OCI-LY7 (cell line): ENCODE measurements at regions not wholly inside any gene's neighbourhood (a gene's known extent, or its start where the extent isn't known, plus 50 kb on each side); places are given as distances from the start of the nearest gene placed in this dataset.

Source experiments
- CTCF ChIP-seq: fragments of 200-600 bp; sonication (generic); conservative IDR thresholded peaks from 2 replicates; pipeline ENCODE4 v1.5.1; 2014; ENCODE audit warnings: mild to moderate bottlenecking, antibody characterized with exemption, low read length, moderate library complexity, mixed read lengths
- EZH2phosphoT487 ChIP-seq: fragments of 200-600 bp; sonication (generic); IDR thresholded peaks from 2 replicates; pipeline ENCODE4 v1.6.1; 2018; ENCODE audit warnings: low read depth, borderline replicate concordance, mild to moderate bottlenecking, mixed run types, antibody characterized with exemption, low read length, moderate library complexity, mixed read lengths

- TF ChIP-seq CTCF, result no peak
- no peak for TF ChIP-seq EZH2phosphoT487
These were observed 285.8 kb upstream of the COBL start for GRCh38 chr7:51602376-51602775.
